Heart left ventricle (tissue), 16 donors: ENCODE measurements at regions not wholly inside any gene's neighbourhood (a gene's known extent, or its start where the extent isn't known, plus 50 kb on each side); places are given as distances from the start of the nearest gene placed in this dataset.

Source experiments
- ATAC-seq, 4 donors: fragments of 200-7000 bp; cut with Tn5 transposase; one replicate each; pipeline ENCODE4 v1.9.1; 2020 to 2022; ENCODE audit warnings: moderate library complexity in 4 of 4, mild to moderate bottlenecking in 3 of 4, moderate number of reproducible peaks in 1 of 4
- DNase-seq, 5 donors: peaks; one replicate each; pipeline ENCODE4 v3.0.0-alpha.2; 2020
- H3K27ac ChIP-seq, 12 donors: fragments of 200-600 bp; sonication (generic) in 4 of 12; one replicate each; pipeline versions ENCODE4 v1.5.0 to v1.8.0; 2016 to 2022; ENCODE audit warnings: mild to moderate bottlenecking in 2 of 12
- H3K27me3 ChIP-seq, 9 donors: fragments of 200-600 bp; sonication (generic) in 2 of 9; one replicate each; pipeline versions ENCODE4 v1.5.1 to v1.8.0; 2016 to 2022; ENCODE audit warnings: mild to moderate bottlenecking in 3 of 9
- H3K36me3 ChIP-seq, 9 donors: fragments of 200-600 bp; sonication (generic) in 2 of 9; one replicate each; pipeline versions ENCODE4 v1.5.0 to v1.8.0; 2018 to 2022; ENCODE audit warnings: mild to moderate bottlenecking in 2 of 9
- H3K4me1 ChIP-seq, 12 donors: fragments of 200-600 bp; sonication (generic) in 4 of 12; one replicate each; pipeline versions ENCODE4 v1.5.0 to v1.8.0; 2016 to 2022; ENCODE audit warnings: mild to moderate bottlenecking in 3 of 12
- H3K4me3 ChIP-seq, 12 donors: fragments of 200-600 bp; sonication (generic) in 4 of 12; one replicate each; pipeline versions ENCODE4 v1.5.0 to v1.8.0; 2017 to 2022; ENCODE audit warnings: mild to moderate bottlenecking in 9 of 12, moderate library complexity in 4 of 12
- H3K9me3 ChIP-seq, 12 donors: fragments of 200-600 bp; sonication (generic) in 4 of 12; one replicate each; pipeline versions ENCODE4 v1.5.0 to v1.8.0; 2016 to 2022; ENCODE audit warnings: mild to moderate bottlenecking in 1 of 12
- CTCF ChIP-seq, 12 donors: fragments of 200-600 bp; sonication (generic) in 4 of 12; IDR thresholded peaks; one replicate each; pipeline versions ENCODE4 v1.5.0 to v1.8.0; 2018 to 2022; ENCODE audit warnings: antibody characterized with exemption in 12 of 12, mild to moderate bottlenecking in 5 of 12
- POLR2A ChIP-seq, 2 donors: fragments of 450-650 bp; IDR thresholded peaks; one replicate each; pipeline ENCODE4 v1.6.1; 2017; ENCODE audit warnings: antibody characterized with exemption in 2 of 2, mild to moderate bottlenecking in 2 of 2, moderate library complexity in 2 of 2
- WGBS, 4 donors: extraction: QIAGEN DNeasy Blood & Tissue Kit in 2 of 4; methylation state at CpG; one replicate each; pipeline versions ENCODE4 v1.1.5 to v1.1.7; 2013 to 2018; 5-methylcytosine and 5-hydroxymethylcytosine counted together
- intact Hi-C, 10 donors: fragments of 100-400 bp; cut with DNase I; formaldehyde crosslinking; loops; one replicate each; pipeline versions ENCODE4 v1.11.1 to v1.14.2; 2022
- donor health status: ischemic (EF 13 %, LVEDD 7.1; RV severe dilation, severe dysfunction).
- donor health status: healthy with polysubstance abuse.
- donor health status: DM: no; HTN: yes; CAD: no.
- donor health status: DM: no; HTN: no; CAD: no.
- donor health status: ischemic (EF 25% LVEDD 6.9; RV normal size, moderate dysfunction).
- donor health status: ischemic (EF 25% LVEDD 5.7; RV mildly dilated, moderate dysfunction).
- donor health status: healthy.
- donor health status: DM: yes; HTN: yes; CAD: no.
- donor health status: ischemic (EF 35%, LVEDD 5.7; RV mildly dilated, moderate dysfunction).
- donor health status: nonischemic (EF 11% LVEDD 7.7; RV severe dilation, severe dysfunction).
- donor health status: DM: yes; HTN: yes; CAD: no.
- donor health status: PGD.
- donor health status: ischemic (EF 29% LVEDD 5.4; RV normal size, mild dysfunction).
- donor health status: nonischemic (EF 23%, LVEDD 6.1; RV moderate dilation, normal function).

GRCh38 chr16:31706925-31707324 lies 166.7 kb upstream of the ZNF267 start:
- Histone ChIP-seq H3K9me3 (no peaks in the 10 kb centered on the region), H3K4me3 (no peak overlapping the region), H3K36me3 (peaks cover 0 to 65% (median 38%) of the 10 kb centered on the region in 9 donors), H3K27me3 (no peaks in the 10 kb centered on the region), H3K27ac (no peak overlapping the region), H3K4me1 (peaks cover 0 to under 1% (median 0%) of the 10 kb centered on the region in 12 donors)
- DNase-seq (no peak), ATAC-seq (no peak)
- intact Hi-C loops: loop anchor here in 2 of 10 donors (10.0 kb wide), 2 partner anchors 168 to 222 kb away; partner anchors contain the start of genes SLC5A2 (in 1 of the 2) and ZNF267 (in 1 of the 2)
- 94 to 96% (median 96%) methylated on average over 3 to 4 of the region's 4 CpGs; no CpG with 5 or more reads in 1 of the 4 donors for WGBS, 4 donors
- no peak for TF ChIP-seq CTCF (IDR thresholded peaks at IDR 0.05)
- TF ChIP-seq POLR2A (IDR thresholded peaks at IDR 0.05): no peak

DNA sequence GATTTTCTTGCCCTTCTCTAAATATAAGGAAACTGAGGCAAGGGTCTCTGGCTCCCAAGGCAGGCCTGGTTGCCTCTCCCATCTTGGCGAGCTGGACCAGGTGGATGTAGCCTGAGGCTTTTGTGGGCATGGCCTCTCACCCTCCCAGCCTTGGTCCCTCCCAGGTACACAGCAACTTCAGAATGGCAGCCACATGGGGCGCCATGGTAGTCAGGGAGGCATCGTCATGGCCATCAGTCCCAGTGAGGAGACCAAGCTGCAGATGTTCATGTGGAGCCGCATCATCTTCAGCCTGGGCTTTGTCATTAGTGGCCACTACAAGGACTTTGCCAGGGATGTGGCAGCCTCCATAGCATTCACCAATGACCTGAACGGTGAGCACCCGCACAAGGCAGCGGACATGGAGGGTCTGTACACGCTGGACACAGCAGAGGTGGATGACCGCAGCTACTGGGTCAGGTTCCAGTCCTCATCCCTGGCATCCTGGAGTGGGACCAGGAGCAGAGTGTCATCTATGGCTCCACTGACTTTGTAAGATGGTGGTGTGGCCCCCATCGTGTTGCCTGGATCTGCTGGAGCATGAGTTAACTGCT lies 165.8 kb upstream of the ZNF267 start:
- TF ChIP-seq CTCF (IDR thresholded peaks at IDR 0.05): no peak
- TF ChIP-seq POLR2A (IDR thresholded peaks at IDR 0.05): no peak
- H3K9me3 ChIP-seq: no peaks in the 10 kb centered on the region
- no peak overlapping the region for H3K4me3 ChIP-seq
- DNase-seq (no peak), ATAC-seq (no peak)
- H3K27ac ChIP-seq: no peak overlapping the region
- 94 to 96% (median 95%) methylated on average over 9 to 10 of the region's 10 CpGs for WGBS, 4 donors
- peaks cover 0 to 3% (median 0%) of the 10 kb centered on the region in 12 donors for H3K4me1 ChIP-seq
- H3K36me3 ChIP-seq: peaks cover 0 to 63% (median 38%) of the 10 kb centered on the region in 9 donors
- intact Hi-C loops: loop anchor here in 2 of 10 donors (10.0 kb wide), 2 partner anchors 167 to 223 kb away; partner anchors contain the start of genes SLC5A2 (in 1 of the 2) and ZNF267 (in 1 of the 2)
- H3K27me3 ChIP-seq: no peaks in the 10 kb centered on the region

- Histone ChIP-seq H3K27ac (no peak overlapping the region), H3K4me1 (peaks cover 0 to 4% (median 0%) of the 10 kb centered on the region in 12 donors), H3K9me3 (no peaks in the 10 kb centered on the region), H3K4me3 (no peak overlapping the region), H3K36me3 (peaks cover 0 to 58% (median 38%) of the 10 kb centered on the region in 9 donors), H3K27me3 (no peaks in the 10 kb centered on the region)
- no peak for TF ChIP-seq CTCF (IDR thresholded peaks at IDR 0.05)
- TF ChIP-seq POLR2A (IDR thresholded peaks at IDR 0.05): no peak
- intact Hi-C loops: loop anchor here in 2 of 10 donors (10.0 kb wide), 2 partner anchors 166 to 224 kb away; partner anchors contain the start of genes SLC5A2 (in 1 of the 2) and ZNF267 (in 1 of the 2)
- 80 to 90% (median 85%) methylated on average over 7 to 8 of the region's 8 CpGs for WGBS, 4 donors
- ATAC-seq (no peak), DNase-seq (no peak)
These were observed 165.3 kb upstream of the ZNF267 start for GRCh38 chr16:31708348-31708747.

GRCh38 chr16:31709181-31709580 lies 164.4 kb upstream of the ZNF267 start:
- intact Hi-C loops: loop anchor here in 2 of 10 donors (10.0 kb wide), 2 partner anchors 166 to 224 kb away; partner anchors contain the start of genes SLC5A2 (in 1 of the 2) and ZNF267 (in 1 of the 2)
- WGBS, 4 donors: 83 to 93% (median 89%) methylated on average over 6 to 9 of the region's 9 CpGs
- TF ChIP-seq POLR2A (IDR thresholded peaks at IDR 0.05) (no peak), CTCF (IDR thresholded peaks at IDR 0.05) (no peak)
- H3K9me3 ChIP-seq: no peaks in the 10 kb centered on the region
- H3K36me3 ChIP-seq: peaks cover 0 to 49% (median 35%) of the 10 kb centered on the region in 9 donors
- no peak overlapping the region for H3K27ac ChIP-seq
- DNase-seq (no peak), ATAC-seq (no peak)
- peaks cover 0 to 7% (median 3%) of the 10 kb centered on the region in 12 donors for H3K4me1 ChIP-seq
- H3K4me3 ChIP-seq: no peak overlapping the region
- no peaks in the 10 kb centered on the region for H3K27me3 ChIP-seq
